NOMO-1 (cell line): ENCODE measurements at regions not wholly inside any gene's neighbourhood (a gene's known extent, or its start where the extent isn't known, plus 50 kb on each side); places are given as distances from the start of the nearest gene placed in this dataset.
"Not testable (repeated sequence)": the region's sequence is repeated elsewhere in the genome, so short reads cannot be mapped to it uniquely, and the experiment has no call there.

Source experiments
- DNase-seq, 2 experiments: peaks; one replicate each; lab custom pipeline; 2025; ENCODE audit not compliant: unreplicated experiment in 2 of 2; lab: John Stamatoyannopoulos, UW

DNA sequence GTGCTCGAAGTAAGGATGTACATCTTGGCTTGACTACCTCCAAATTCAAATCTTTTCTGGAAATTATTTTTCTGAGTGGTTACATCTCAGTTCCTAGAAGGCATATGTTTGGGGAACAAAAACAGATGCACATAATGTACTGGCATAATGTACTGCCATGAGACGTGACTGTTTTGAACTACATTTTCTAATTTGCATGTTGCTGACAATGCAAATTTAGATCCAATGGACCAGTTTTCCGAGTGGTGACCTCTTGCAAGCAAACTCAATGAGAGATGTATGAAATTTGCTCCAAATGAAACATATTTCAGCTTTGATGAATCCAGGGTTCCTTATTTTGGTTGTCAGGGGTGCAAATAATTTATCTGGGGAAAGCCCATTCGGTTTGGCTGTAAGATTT is 694.3 kb downstream of the GRXCR1 start:
- no peak for DNase-seq

DNA sequence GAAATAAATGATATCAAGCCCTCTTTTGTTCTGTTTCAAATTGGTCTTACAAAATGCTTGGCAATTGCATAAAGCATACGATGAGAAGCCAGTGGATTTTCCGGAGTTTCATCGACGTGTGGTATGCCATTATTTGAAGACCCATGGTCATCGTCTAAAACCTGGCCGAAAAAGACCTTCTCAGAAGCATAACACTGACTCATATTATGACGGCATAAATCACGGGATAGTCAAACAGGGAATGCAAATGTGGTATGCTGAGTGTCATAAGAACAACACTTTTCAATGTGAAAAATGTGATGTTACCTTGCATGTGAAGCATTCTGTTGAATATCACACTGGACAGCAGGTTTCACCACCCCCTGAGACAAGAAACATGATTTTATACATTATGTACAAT is 695.2 kb downstream of the GRXCR1 start:
- DNase-seq, result no peak

DNA sequence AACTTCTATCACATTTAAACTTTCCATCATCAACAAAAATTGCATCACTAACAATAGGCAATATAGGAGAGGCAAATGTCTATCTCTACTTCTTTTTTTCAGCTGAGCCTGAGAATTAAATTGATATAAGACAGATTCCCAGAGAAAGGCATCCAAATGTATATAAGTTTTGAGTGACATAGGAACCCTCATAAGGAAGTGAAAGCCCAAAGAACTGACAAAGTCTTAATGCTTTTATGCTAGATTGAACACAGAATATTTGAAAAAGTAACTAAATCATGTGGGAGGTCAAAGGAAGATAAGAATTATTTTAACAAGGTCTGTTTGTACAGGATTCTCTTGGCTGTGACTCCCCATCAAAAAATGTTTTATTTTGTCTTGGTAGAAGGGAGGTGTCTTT is 714.9 kb downstream of the GRXCR1 start:
- no peak for DNase-seq

- DNase-seq, result peak in 1 of 2 experiments; percentile 8
Measured at GRCh38 chr4:43607827-43608461, 715.4 kb downstream of the GRXCR1 start.

DNA sequence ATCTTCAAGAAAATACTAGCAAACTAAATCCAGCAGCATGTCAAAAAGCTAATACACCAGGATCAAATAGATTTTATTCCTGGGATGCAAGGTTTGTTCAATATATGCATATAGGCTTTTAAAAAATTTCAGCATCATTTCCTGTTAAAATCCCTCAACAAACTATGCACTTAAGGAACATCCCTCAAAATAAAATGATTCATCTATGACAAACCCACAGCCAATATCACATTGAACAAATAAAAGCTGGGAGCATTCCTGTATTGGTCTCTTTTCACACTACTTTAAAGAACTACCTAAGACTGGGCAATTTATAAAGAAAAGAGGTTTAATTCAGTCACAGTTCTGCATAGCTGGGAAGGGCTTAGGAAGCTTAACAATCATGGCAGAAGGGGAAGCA is 726.7 kb downstream of the GRXCR1 start:
- no peak for DNase-seq

GRCh38 chr4:43637893-43638292 is 745.4 kb downstream of the GRXCR1 start:
- not testable (repeated sequence) for DNase-seq

- no peak for DNase-seq
Measured at GRCh38 chr4:43651991-43652390, 759.5 kb downstream of the GRXCR1 start.

DNA sequence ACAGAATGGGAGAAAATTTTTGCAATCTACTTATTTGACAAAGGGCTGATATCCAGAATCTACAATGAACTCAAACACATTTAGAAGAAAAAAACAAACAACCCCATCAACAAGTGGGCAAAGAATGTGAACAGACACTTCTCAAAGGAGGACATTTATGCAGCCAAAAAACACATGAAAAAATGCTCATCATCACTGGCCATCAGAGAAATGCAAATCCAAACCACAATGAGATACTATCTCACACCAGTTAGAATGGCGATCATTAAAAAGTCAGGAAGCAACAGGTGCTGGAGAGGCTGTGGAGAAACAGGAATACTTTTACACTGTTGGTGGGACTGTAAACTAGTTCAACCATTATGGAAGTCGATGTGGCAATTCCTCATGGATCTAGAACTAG is 767.0 kb downstream of the GRXCR1 start:
- not testable (repeated sequence) for DNase-seq

- DNase-seq, result not testable (repeated sequence)
Measured at GRCh38 chr4:43672265-43672885, 776.2 kb downstream of the KCTD8 start.

GRCh38 chr4:43680421-43680820 is 768.2 kb downstream of the KCTD8 start:
- DNase-seq, result no peak

DNA sequence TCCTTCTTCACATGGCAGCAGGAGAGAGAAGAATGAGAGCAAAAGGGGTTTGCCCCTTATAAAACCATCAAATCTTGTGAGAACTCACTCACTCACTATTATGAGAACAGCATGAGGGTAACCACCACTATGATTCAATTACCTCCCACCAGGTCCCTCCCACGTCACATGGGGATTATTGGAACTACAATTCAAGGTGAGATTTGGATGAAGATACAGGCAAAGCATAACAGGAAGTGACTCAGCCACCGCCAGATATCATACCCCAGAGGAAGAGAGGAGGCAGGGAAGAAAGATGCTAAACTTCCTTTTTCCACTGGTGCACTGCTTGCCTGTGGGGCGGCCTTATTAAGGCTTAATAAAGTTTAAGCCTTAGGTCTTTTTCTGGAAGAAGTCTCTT is 766.1 kb downstream of the KCTD8 start:
- DNase-seq, result no peak

GRCh38 chr4:43690116-43690515 is 758.5 kb downstream of the KCTD8 start:
- no peak for DNase-seq

GRCh38 chr4:43693876-43694275 is 754.7 kb downstream of the KCTD8 start:
- DNase-seq, result no peak

- no peak for DNase-seq
Measured at GRCh38 chr4:43709443-43709842, 739.2 kb downstream of the KCTD8 start.

DNA sequence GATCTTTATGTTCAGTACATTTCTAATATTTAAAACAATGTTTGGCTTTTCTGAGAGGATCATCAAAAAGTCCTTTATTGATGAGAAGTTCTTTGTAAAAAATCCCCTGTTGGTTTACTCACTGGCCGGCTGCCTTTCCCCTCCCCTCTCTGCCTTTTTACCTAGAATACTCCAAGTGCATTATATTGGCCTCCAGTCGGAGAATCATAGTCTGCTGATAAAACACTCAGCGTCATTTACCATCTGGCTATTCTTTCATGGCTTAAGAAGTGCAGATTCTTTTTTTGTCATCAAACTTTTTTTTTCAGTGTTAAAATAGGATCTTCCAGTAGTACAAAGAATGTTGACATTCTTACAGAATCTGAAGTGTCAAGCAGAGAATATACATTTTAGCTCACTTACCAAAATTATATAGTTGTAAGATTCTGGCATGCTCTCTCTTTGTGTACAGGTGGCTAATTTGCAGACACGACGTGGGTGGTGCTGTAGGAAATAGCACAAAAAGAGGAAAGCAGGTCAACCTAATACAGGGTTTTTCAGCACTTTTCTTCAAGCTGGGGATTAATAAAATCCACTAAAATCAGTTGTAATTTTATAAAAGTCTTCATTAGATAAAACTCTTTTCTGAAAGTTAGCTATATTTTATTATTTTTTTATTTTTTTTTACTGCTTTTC is 731.8 kb downstream of the KCTD8 start:
- DNase-seq, result no peak

- no peak for DNase-seq
Measured at GRCh38 chr4:43718369-43718768, 730.2 kb downstream of the KCTD8 start.

- no peak for DNase-seq
Measured at GRCh38 chr4:43732829-43733426, 715.7 kb downstream of the KCTD8 start.

DNA sequence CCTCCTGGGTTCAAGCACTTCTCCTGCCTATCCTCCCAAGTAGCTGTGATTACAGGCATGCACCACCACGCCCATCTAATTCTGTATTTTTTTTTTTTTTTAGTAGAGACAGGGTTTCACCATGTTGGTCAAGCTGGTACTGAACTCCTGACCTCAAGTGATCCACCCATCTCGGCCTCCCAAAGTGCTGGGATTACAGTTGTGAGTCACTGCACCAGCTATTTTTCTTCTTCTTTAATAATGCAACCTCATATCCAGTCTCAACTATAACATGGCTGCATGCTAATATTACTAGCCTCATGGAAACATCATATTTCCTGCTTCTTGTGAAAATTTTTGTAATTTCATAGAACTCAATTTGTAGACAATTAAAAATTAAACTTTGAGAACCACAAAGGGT is 706.5 kb downstream of the KCTD8 start:
- no peak for DNase-seq

DNA sequence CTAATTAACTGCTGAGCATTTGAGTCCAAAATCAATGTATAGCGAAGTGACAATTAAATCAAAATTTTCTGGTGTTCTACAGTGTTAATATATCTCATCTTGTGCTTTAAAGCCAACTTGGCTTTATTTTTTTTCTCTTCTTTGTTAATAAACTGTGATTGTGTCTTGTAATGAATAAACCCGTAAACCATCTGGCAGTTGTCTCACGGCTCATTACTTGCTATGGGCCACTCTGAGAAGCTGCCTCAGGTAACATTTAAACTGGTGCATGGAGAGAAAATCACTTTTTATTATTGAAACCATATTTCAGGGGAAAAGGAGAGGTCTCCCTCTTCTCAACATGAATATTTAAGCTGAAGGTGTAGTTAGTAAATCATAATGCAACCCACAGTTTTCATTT is 694.0 kb downstream of the KCTD8 start:
- no peak for DNase-seq

DNA sequence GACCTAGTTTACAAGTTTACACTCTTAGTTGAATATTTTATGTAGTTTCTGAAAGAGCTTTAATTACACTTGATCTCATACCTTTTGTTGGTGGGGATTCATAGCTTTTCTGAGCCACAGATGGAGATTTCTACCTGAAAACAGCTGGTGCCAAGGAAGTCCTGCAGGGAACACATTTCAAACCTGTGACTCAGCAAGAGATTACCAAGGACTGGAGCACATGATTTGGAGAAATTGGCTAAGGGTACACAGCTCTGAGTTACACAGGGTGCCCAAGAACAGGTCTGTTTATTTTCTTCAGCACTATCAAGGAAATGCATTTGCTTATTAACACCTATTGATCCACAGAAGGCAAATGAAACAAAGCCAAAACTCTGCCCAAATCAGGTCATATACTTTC is 691.5 kb downstream of the KCTD8 start:
- no peak for DNase-seq

- DNase-seq, result no peak
Measured at GRCh38 chr4:43758836-43759235, 689.8 kb downstream of the KCTD8 start.
